DND-41 (cell line): ENCODE measurements at regions not wholly inside any gene's neighbourhood (a gene's known extent, or its start where the extent isn't known, plus 50 kb on each side); places are given as distances from the start of the nearest gene placed in this dataset.

Source experiments
- EZH2 ChIP-seq: IDR thresholded peaks from 3 replicates; pipeline ENCODE4 v1.6.1; 2012; ENCODE audit warnings: borderline replicate concordance, low read depth, mild to moderate bottlenecking, moderate library complexity, low read length, inconsistent platforms; ENCODE audit not compliant: severe bottlenecking
- TF ChIP-seq, protein P1 (sequence below): IDR thresholded peaks from 2 replicates; pipeline ENCODE4 v1.5.1; 2012; ENCODE audit warnings: borderline replicate concordance, low read length, moderate library complexity, mild to moderate bottlenecking; ENCODE audit not compliant: poor library complexity, severe bottlenecking; ENCODE audit errors: extremely low read depth

DNA sequence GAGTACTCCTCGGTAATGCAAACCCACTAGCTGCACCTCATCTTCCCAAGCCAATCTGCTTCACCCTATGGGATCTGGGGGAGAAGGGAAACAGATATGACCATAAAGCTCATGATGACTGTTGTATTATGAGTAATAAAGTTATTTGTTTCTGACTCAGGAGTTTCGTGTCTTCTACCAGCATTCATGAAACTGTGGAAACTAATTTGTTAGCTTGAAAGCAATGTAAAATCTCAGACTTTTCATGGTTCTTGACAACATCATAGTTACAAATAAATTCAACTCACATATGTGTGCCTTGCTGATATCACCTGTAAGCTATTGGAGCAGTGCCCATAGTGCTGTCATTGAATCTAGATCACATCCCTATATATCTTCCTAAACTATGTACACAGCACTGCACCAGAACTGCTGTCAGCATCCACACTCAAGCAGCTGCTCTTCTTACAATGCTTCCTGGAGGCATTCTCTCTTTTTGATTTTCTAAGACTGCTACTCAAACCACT is 135.6 kb upstream of the KYNU start:
- TF ChIP-seq, protein P1, sequence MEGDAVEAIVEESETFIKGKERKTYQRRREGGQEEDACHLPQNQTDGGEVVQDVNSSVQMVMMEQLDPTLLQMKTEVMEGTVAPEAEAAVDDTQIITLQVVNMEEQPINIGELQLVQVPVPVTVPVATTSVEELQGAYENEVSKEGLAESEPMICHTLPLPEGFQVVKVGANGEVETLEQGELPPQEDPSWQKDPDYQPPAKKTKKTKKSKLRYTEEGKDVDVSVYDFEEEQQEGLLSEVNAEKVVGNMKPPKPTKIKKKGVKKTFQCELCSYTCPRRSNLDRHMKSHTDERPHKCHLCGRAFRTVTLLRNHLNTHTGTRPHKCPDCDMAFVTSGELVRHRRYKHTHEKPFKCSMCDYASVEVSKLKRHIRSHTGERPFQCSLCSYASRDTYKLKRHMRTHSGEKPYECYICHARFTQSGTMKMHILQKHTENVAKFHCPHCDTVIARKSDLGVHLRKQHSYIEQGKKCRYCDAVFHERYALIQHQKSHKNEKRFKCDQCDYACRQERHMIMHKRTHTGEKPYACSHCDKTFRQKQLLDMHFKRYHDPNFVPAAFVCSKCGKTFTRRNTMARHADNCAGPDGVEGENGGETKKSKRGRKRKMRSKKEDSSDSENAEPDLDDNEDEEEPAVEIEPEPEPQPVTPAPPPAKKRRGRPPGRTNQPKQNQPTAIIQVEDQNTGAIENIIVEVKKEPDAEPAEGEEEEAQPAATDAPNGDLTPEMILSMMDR: no peak
- TF ChIP-seq EZH2: no peak
